PC-3 (cell line): ENCODE measurements at regions not wholly inside any gene's neighbourhood (a gene's known extent, or its start where the extent isn't known, plus 50 kb on each side); places are given as distances from the start of the nearest gene placed in this dataset.

Experiments used
- ATAC-seq: fragments of 200-7000 bp; cut with Tn5 transposase; 2 replicates; pipeline ENCODE4 v1.9.1; 2020; ENCODE audit warnings: mild to moderate bottlenecking, moderate library complexity
- BruUV-seq: library from RNA; stranded (reverse); fragments of 400-500 nt; replicated peaks from 2 replicates; lab custom pipeline; 2021; lab: Mats Ljungman, UMichigan
- CTCF ChIA-PET: fragments of 300-600 bp; sonication (Branson Sonifier 250); formaldehyde crosslinking; loops from one replicate; lab custom pipeline; 2022; ENCODE audit warnings: antibody characterized with exemption; lab: Charles Lee
- POLR2A ChIA-PET: fragments of 300-600 bp; sonication (Branson Sonifier 250); formaldehyde crosslinking; loops from one replicate; lab custom pipeline; 2022; ENCODE audit warnings: antibody characterized with exemption; ENCODE audit not compliant: unreplicated experiment; lab: Charles Lee
- DNase-seq: peaks from one replicate; pipeline ENCODE4 v3.0.0-alpha.2; 2015
- H2AFZ ChIP-seq: fragments of 300-600 bp; sonication (generic); 2 replicates; pipeline ENCODE4 v1.6.0; 2016; ENCODE audit warnings: antibody characterized with exemption, low read length
- H3F3A ChIP-seq: fragments of 300-600 bp; sonication (generic); one replicate; pipeline ENCODE4 v1.6.0; 2017; ENCODE audit warnings: antibody characterized with exemption, low read length, control low read depth, mild to moderate bottlenecking; ENCODE audit not compliant: unreplicated experiment
- H3K27ac ChIP-seq: fragments of 300-600 bp; sonication (generic); 2 replicates; pipeline ENCODE4 v1.5.1; 2016; ENCODE audit warnings: mild to moderate bottlenecking, low read length
- H3K27me3 ChIP-seq: fragments of 300-600 bp; sonication (generic); 2 replicates; pipeline ENCODE4 v1.6.1; 2016; ENCODE audit warnings: low read length, mixed read lengths
- H3K36me3 ChIP-seq: fragments of 300-600 bp; sonication (generic); 2 replicates; pipeline ENCODE4 v1.6.1; 2016; ENCODE audit warnings: low read depth, mixed run types, low read length, mixed read lengths
- H3K4me1 ChIP-seq: fragments of 300-600 bp; sonication (generic); 2 replicates; pipeline ENCODE4 v1.5.1; 2016; ENCODE audit warnings: low read length; ENCODE audit not compliant: insufficient read depth
- H3K4me2 ChIP-seq: fragments of 300-600 bp; sonication (generic); 2 replicates; pipeline ENCODE4 v1.6.0; 2016; ENCODE audit warnings: low read length
- H3K4me3 ChIP-seq: fragments of 300-600 bp; sonication (generic); 2 replicates; pipeline ENCODE4 v1.5.1; 2016; ENCODE audit warnings: mild to moderate bottlenecking, low read length, mixed read lengths
- H3K79me2 ChIP-seq: fragments of 300-600 bp; sonication (generic); 2 replicates; pipeline ENCODE4 v1.6.1; 2017; ENCODE audit warnings: low read length, mixed read lengths
- H3K9ac ChIP-seq: fragments of 300-600 bp; sonication (generic); 2 replicates; pipeline ENCODE4 v1.6.0; 2016; ENCODE audit warnings: mild to moderate bottlenecking, low read length
- H3K9me2 ChIP-seq: fragments of 300-600 bp; sonication (generic); replicated peaks from 2 replicates; pipeline ENCODE4 v1.6.1; 2016; ENCODE audit warnings: mixed run types, low read length, mixed read lengths
- H3K9me3 ChIP-seq: fragments of 300-600 bp; sonication (generic); 2 replicates; pipeline ENCODE4 v1.6.1; 2016; ENCODE audit warnings: low read length, mixed read lengths
- H4K20me1 ChIP-seq: fragments of 300-600 bp; sonication (generic); 2 replicates; pipeline ENCODE4 v1.6.1; 2016; ENCODE audit warnings: low read length, mixed read lengths
- EZH2 ChIP-seq: fragments of 300-600 bp; sonication (generic); IDR thresholded peaks from one replicate; pipeline ENCODE4 v1.6.1; 2017; ENCODE audit warnings: antibody characterized with exemption, mild to moderate bottlenecking, low read length; ENCODE audit not compliant: unreplicated experiment
- EZH2phosphoT487 ChIP-seq: fragments of 300-600 bp; sonication (generic); IDR thresholded peaks from 2 replicates; pipeline ENCODE4 v1.6.1; 2018; ENCODE audit warnings: mild to moderate bottlenecking, antibody characterized with exemption, low read length, borderline replicate concordance
- intact Hi-C: fragments of 100-400 bp; cut with micrococcal nuclease; formaldehyde crosslinking; loops from 2 replicates; pipeline ENCODE4 v1.9.0; 2023
- TF ChIP-seq, protein P1 (sequence below): fragments of 300-600 bp; sonication (generic); conservative IDR thresholded peaks from 2 replicates; pipeline ENCODE4 v1.5.1; 2017; ENCODE audit warnings: antibody characterized with exemption, low read depth, mild to moderate bottlenecking, low read length

DNA sequence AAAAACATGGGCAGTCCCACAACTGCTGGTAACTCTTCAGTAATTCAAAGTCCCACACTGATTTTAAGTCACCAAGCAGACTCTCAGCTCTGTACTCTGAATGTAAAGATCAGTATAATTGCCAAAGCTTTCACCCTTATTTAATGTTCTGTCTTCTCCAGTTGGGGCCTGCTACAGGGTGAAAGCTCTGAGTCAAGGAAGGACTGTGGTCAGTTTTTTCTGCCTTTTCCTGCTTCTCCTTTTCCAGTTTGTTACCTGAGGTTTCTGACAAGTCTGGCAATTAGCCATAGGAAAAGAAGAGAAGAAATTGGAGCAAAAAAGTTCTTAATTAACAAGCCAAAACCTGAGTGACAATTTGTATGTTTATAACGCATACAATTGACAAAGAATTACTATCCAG lies 279.3 kb downstream of the RBM26 start:
- Histone ChIP-seq H3K9me2 (no peaks in the 10 kb centered on the region), H2AFZ (no peak overlapping the region), H3K9me3 (no peaks in the 10 kb centered on the region), H3K9ac (no peak overlapping the region), H3K4me1 (no peaks in the 10 kb centered on the region), H3K27me3 (peaks cover 23% of the 10 kb centered on the region), H4K20me1 (no peaks in the 10 kb centered on the region), H3K79me2 (no peaks in the 10 kb centered on the region), H3K27ac (no peak overlapping the region), H3F3A (no peaks in the 10 kb centered on the region), H3K4me3 (no peak overlapping the region), H3K4me2 (no peak overlapping the region), H3K36me3 (no peaks in the 10 kb centered on the region)
- DNase-seq (no peak), ATAC-seq (no peak)
- no TSS peak for BruUV-seq
- ChIA-PET POLR2A (no interaction called here), CTCF (no interaction called here)
- TF ChIP-seq EZH2 = no peak
- TF ChIP-seq, protein P1, sequence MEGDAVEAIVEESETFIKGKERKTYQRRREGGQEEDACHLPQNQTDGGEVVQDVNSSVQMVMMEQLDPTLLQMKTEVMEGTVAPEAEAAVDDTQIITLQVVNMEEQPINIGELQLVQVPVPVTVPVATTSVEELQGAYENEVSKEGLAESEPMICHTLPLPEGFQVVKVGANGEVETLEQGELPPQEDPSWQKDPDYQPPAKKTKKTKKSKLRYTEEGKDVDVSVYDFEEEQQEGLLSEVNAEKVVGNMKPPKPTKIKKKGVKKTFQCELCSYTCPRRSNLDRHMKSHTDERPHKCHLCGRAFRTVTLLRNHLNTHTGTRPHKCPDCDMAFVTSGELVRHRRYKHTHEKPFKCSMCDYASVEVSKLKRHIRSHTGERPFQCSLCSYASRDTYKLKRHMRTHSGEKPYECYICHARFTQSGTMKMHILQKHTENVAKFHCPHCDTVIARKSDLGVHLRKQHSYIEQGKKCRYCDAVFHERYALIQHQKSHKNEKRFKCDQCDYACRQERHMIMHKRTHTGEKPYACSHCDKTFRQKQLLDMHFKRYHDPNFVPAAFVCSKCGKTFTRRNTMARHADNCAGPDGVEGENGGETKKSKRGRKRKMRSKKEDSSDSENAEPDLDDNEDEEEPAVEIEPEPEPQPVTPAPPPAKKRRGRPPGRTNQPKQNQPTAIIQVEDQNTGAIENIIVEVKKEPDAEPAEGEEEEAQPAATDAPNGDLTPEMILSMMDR = no peak
- no peak for TF ChIP-seq EZH2phosphoT487
- intact Hi-C loops = no loop called here

DNA sequence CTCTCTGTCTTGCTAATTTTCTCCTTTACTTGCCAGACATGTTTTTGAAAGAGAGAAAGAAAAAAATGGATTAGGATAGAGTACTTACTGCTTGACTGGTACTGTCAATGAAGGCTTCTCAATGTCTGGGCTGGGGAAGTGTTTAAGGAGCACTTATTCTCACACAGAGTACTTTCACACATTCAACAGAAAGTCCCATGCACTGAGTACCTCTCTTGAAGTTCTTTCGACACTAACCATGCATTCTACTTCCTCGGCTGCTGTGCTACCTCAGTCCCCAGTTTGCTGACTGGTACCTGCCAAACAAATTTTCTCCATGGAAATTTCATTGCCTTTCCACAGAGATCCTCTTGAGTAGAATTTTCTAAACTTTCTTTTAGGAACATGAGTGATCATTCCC lies 281.9 kb downstream of the RBM26 start:
- H3K27me3 ChIP-seq = peaks cover 41% of the 10 kb centered on the region
- H4K20me1 ChIP-seq = no peaks in the 10 kb centered on the region
- H3K79me2 ChIP-seq = no peaks in the 10 kb centered on the region
- H3K4me3 ChIP-seq = no peak overlapping the region
- ChIA-PET POLR2A (no interaction called here), CTCF (no interaction called here)
- intact Hi-C loops = no loop called here
- no peaks in the 10 kb centered on the region for H3K4me1 ChIP-seq
- no peaks in the 10 kb centered on the region for H3K9me3 ChIP-seq
- TF ChIP-seq, protein P1 = no peak
- TF ChIP-seq EZH2 = no peak
- no peak for TF ChIP-seq EZH2phosphoT487
- DNase-seq (no peak), ATAC-seq (no peak)
- BruUV-seq = no TSS peak
- H3K36me3 ChIP-seq = no peaks in the 10 kb centered on the region
- H3F3A ChIP-seq = no peaks in the 10 kb centered on the region
- H2AFZ ChIP-seq = no peak overlapping the region
- H3K9ac ChIP-seq = no peak overlapping the region
- H3K27ac ChIP-seq = no peak overlapping the region
- no peak overlapping the region for H3K4me2 ChIP-seq
- H3K9me2 ChIP-seq = no peaks in the 10 kb centered on the region

DNA sequence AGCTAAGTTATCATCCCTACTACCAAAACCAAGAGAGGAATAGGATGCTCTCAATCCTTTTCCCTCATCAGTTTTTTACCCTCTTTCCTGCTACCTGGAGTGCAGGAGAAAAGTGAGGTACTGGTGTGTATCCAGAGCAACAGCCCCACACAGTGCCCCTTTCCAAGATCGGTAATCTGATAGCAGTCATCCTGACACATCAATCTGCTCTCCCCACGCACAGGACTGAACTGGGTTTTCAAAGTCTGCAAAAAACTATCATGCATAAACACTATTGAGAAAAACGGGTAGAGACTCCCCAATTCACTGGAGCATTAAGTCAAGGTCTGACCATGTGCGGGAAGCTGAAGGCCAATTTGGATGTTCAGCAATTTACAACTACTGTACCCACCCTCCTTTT lies 284.8 kb downstream of the RBM26 start:
- Histone ChIP-seq H3K4me3 (no peak overlapping the region), H3K9me3 (no peaks in the 10 kb centered on the region), H3K27ac (no peak overlapping the region), H3K4me1 (no peaks in the 10 kb centered on the region), H3K36me3 (no peaks in the 10 kb centered on the region), H3K4me2 (no peak overlapping the region), H3K79me2 (no peaks in the 10 kb centered on the region), H2AFZ (no peak overlapping the region), H3K9ac (no peak overlapping the region), H3K9me2 (no peaks in the 10 kb centered on the region), H3K27me3 (peaks cover 41% of the 10 kb centered on the region), H3F3A (no peaks in the 10 kb centered on the region), H4K20me1 (no peaks in the 10 kb centered on the region)
- intact Hi-C loops = no loop called here
- no peak for ATAC-seq
- no peak for DNase-seq
- ChIA-PET CTCF (no interaction called here), POLR2A (no interaction called here)
- BruUV-seq = no TSS peak
- TF ChIP-seq EZH2 = no peak
- TF ChIP-seq EZH2phosphoT487 = no peak
- TF ChIP-seq, protein P1 = no peak
